NB4 (cell line): ENCODE measurements at regions not wholly inside any gene's neighbourhood (a gene's known extent, or its start where the extent isn't known, plus 50 kb on each side); places are given as distances from the start of the nearest gene placed in this dataset.

ENCODE experiments used
- TF ChIP-seq, protein P1 (sequence below): IDR thresholded peaks from one replicate; pipeline ENCODE4 v1.5.1; 2012; ENCODE audit warnings: low read depth, low read length
- TF ChIP-seq, protein P2 (sequence below): IDR thresholded peaks from 2 replicates; pipeline ENCODE4 v1.6.1; 2011; ENCODE audit warnings: low read depth, low read length

GRCh38 chr12:33703221-33703620 is 263.6 kb upstream of the SYT10 start:
- TF ChIP-seq, protein P1, sequence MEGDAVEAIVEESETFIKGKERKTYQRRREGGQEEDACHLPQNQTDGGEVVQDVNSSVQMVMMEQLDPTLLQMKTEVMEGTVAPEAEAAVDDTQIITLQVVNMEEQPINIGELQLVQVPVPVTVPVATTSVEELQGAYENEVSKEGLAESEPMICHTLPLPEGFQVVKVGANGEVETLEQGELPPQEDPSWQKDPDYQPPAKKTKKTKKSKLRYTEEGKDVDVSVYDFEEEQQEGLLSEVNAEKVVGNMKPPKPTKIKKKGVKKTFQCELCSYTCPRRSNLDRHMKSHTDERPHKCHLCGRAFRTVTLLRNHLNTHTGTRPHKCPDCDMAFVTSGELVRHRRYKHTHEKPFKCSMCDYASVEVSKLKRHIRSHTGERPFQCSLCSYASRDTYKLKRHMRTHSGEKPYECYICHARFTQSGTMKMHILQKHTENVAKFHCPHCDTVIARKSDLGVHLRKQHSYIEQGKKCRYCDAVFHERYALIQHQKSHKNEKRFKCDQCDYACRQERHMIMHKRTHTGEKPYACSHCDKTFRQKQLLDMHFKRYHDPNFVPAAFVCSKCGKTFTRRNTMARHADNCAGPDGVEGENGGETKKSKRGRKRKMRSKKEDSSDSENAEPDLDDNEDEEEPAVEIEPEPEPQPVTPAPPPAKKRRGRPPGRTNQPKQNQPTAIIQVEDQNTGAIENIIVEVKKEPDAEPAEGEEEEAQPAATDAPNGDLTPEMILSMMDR = no peak
- TF ChIP-seq, protein P2, sequence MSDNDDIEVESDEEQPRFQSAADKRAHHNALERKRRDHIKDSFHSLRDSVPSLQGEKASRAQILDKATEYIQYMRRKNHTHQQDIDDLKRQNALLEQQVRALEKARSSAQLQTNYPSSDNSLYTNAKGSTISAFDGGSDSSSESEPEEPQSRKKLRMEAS = no peak
